Fibroblast of skin of left quadriceps (primary cell): ENCODE measurements at regions not wholly inside any gene's neighbourhood (a gene's known extent, or its start where the extent isn't known, plus 50 kb on each side); places are given as distances from the start of the nearest gene placed in this dataset.

Source experiments
- DNase-seq, 2 experiments: peaks; one replicate each; pipeline ENCODE4 v3.0.0-alpha.2; 2013; ENCODE audit warnings: low read depth in 2 of 2

GRCh38 chr2:46850742-46851141 lies 64.9 kb downstream of the MCFD2 start:
- peak in 1 of 2 experiments; percentile 40 for DNase-seq

DNA sequence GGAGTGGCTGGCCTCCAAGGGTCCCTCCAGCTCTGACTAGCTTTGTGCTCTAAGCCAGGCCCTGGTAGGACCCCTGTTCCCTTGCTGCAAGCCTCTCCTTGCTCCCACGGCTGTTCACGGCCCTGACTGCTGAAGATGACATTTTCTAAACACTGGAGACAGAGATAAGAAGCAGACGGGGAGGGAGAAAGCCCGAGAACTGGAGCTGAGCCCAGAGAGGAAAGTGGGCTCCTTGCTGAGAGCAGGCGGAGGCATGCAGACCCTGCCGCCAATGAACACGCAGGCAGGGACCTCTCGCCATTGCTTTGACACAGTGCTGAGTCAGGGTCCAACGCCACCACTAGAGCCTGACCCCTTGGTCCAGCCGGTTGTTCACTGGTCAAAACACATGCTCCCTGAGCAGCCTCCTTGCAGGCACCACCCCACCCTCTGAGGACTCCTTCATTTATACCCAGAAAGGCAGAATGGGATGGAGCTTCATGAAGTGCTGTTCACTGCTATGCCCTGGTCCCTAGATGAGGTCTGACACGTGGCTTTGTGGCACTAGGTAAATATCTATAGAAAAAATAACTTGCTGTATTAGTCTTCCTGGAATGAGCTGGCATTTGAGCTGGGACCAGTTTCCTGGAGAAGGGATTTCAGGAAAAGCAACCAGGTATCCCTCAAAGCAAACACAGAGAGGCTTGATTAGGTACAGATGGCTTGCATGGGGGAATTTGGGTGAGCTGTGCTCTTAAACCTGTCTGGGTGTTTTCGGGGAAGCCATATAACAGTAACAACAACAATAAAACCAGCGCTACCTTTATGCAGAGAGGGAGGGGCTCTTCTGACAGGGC lies 65.7 kb downstream of the MCFD2 start:
- DNase-seq = no peak

DNA sequence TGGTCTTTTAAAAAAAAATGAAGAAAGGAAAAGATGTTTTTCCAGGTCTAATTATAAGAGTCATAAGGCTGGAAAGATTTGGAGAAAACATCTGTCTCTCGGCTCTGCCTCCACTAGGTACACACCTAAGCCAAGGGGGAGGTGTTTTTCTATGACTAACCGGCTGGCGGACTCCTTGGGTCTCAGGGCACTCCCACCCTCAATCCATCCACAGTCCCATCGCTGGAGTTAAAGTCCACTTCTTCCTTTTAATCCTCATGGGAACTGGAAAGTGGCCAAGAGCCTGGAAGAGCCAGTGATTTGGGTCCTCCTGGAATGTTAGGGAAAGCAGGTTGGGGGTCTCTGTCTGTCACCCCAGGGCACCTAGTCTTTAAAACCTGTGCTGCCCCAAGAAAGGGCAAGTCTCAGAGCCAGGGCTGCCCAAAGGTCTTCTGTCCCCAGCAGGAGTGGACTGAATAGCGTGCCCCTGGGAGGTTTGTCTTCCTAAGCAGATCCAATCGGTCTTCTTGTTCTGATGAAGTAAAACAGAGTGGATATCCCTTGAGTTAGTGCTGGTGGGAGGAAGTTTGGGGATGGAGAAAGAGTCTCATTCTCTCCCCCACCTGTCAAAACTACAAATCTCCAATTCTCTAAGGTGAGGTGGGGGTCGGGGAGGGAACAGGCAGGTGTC lies 66.4 kb downstream of the MCFD2 start:
- no peak for DNase-seq

GRCh38 chr2:46848447-46848846 lies 67.2 kb downstream of the MCFD2 start:
- peak in 1 of 2 experiments; percentile 69 for DNase-seq

DNA sequence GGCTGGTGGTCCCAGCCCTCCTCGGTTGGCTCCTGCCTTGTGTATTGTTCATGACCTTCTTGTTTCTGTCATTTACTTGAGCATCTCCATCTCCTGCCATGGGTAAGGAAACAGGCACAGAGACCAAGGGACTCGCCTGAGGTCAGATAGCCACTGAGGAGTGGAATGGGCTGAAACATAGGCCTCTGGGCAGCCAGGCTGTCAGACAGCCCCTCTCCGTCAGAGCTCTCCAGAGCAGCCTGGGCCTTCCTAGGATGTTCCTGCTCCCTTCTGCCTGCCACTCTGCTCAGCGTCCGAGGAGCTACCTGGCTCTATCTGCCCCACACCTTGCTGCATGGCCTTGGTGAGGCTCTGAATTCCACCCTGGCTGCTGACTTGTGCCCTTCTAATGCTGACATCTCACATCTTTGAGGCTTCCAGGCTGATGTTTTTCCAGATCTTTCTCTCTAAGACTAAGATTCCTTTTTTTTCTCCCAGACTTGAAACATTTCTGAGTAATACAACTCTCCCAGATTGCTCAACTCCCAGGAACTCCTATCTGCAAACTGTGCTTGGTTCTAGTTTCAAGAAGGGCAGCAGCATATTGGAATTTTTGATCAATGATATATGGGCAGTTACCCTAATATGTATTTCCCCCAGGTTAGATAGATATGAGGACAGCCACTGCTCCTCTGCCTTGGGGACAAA lies 67.7 kb downstream of the MCFD2 start:
- peak in 1 of 2 experiments; percentile 82 for DNase-seq

DNA sequence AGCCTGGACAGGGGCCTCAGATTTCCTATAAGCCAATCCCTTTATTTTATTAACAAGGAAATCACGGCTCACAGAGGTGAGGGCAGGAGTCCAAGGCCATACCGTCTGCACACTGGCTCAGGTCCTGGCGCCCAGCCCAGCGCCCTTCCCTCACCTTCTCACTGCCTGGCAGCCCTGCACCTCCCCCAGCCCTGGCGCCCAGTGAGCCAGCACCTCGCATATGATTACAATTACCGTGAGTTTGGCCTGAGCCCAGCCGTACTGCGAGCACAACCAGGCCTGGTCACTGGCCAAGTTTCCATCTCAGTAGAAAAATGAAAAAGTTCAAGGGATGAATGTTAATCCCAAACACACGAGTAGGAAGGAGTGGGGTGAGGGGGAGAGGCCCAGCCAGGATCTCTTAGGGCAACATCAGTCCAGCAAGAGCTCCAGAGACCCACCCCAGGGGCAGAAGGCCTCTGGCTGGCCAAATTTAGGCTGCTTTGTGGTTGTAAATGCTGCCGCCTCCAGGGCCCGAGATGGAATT lies 68.4 kb downstream of the MCFD2 start:
- peak; percentile 95 for DNase-seq

GRCh38 chr2:46846536-46846935 lies 69.1 kb downstream of the MCFD2 start:
- DNase-seq = no peak

GRCh38 chr2:46845542-46846486 lies 69.8 kb downstream of the MCFD2 start:
- no peak for DNase-seq

DNA sequence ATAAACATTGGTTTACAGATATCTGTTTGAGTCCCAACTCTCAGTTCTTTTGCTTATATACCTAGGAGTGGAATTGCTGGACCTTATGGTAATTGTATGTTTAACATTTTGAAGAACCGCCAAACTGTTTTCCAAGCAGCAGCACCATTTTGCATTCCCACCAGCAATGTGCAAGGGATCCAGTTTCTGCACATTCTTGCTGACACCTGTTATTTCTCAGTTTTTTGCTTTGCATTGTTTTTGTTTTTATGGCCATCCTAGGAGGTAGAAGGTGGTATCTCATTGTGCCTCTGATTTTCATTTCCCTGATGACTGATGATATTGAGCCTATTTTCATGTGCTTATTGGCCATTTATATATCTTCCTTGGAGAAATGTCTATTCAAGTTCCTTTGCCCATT lies 71.2 kb downstream of the MCFD2 start:
- no peak for DNase-seq

GRCh38 chr2:46844034-46844433 lies 71.6 kb downstream of the MCFD2 start:
- DNase-seq = no peak

DNA sequence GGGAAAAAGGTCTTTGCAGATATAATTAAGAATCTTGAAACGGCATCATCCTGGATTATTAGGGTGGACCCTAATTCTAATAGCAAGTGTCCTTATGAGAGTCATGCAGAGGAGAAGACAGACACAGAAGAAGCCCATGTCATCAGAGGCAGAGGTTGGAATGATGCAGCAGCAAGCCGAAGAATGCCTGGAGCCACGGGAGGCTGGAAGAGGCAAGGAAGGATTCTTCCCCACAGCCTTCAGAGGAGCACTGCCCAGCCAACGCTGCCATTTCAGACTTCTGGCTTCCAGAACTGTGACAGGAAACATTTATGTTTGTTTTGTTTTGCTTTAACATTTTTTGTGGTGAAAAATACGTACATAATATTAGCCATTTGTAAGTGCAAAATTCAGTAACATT lies 72.3 kb downstream of the MCFD2 start:
- DNase-seq = no peak

DNA sequence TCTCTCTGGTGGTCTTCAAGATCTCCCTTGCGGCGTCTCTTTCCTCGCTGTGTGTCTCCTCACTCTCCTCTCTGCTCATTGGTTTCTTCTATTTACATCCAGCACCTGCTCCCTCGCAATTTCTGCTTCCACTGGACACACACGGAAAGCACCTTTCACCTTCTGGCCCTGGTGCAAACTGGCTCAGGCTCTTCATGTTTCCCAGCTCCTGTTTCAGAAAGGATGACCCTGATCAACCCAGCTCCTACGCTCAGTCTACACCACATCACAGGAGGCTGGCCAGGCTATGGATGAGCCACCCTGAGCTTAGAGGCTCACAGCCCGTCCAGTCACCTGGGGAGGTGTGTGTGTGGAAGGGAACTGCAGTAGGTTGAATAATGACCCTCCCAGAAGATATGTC lies 72.7 kb downstream of the MCFD2 start:
- DNase-seq = no peak

GRCh38 chr2:46841621-46842020 lies 74.0 kb downstream of the MCFD2 start:
- no peak for DNase-seq

DNA sequence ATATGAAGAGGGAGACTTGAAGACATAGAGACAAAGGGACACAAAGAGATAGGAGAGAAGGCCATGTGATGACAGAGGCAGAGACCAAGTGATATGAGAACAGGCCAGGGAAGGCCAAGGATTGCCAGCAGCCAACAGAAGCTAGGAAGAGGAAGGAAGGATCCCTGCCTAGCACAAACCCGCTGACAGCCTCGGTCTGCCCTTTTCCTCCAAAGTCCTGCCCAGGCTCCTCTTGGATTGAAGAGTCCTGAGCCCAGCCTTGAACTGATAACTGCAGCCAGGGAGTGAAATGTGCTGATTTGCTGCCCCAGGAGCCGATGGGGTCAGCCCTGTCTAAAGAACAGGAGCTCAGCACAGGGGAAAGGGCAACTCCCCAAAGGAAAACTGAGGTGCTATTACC lies 76.6 kb downstream of the MCFD2 start:
- no peak for DNase-seq

- no peak for DNase-seq
Measured at GRCh38 chr2:46837704-46838103, 77.9 kb downstream of the MCFD2 start.

DNA sequence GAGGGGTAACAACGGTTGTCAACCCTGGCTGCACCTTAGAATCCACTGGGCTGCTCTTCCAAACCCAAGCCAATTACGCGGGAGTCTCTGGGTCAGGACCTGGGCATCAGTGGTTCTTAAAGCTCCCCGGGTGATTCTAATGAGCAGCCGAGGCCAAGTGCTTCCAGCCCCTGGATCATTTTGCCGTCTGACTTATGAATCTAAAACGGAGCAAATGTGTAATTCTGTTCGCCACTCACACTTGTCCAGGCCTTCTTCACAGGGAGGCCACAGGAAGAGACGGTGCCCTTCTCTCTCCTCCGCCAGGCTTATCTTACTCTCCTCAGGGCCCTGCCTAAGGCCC lies 78.5 kb downstream of the MCFD2 start:
- no peak for DNase-seq

- DNase-seq = peak in 1 of 2 experiments; percentile 53
Measured at GRCh38 chr2:46836295-46837111, 79.1 kb downstream of the MCFD2 start.

GRCh38 chr2:46835520-46835919 lies 80.1 kb downstream of the MCFD2 start:
- no peak for DNase-seq

GRCh38 chr2:46832543-46832942 lies 83.1 kb downstream of the MCFD2 start:
- no peak for DNase-seq

GRCh38 chr2:46831869-46832265 lies 83.7 kb downstream of the MCFD2 start:
- no peak for DNase-seq
